ENCODE measurements at regions not wholly inside any gene's neighbourhood (a gene's known extent, or its start where the extent isn't known, plus 50 kb on each side); places are given as distances from the start of the nearest gene placed in this dataset.

DNA sequence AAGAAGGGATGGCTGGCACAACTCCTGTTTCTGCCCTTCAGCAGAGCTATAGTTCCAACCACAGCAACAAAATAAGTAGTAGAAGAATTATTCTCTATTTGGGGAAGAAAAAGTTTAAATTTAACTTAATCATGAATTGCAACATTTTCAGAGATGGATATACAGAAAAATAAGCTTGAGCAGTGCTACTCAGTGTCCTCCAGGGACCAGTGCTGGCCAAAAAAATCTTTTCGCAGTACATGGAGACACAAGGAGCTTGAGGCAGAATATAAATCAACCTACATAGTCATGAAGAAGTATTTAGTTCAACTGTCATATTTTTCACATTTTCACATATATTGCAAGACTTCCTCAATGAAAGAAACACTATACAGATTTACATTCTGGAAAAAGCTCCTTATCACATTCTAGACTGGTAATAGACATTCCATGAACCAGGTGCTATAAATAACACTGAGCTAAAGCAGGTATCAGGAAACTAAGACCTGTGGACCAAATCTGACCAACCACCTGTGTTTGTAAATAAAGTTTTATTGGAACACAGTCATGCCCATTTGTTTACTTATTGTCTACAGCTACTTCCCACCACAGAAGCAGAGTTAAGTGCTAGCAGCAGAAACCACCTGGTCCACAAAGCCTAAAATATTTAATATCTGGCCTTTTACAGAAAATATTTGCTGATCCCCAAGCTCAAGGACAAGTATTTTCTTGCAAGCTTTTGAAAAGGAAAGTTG, 101.9 kb downstream of the RGS21 start:
- Mint-ChIP-seq H3K9me3 (no peaks in the 10 kb centered on the region), H3K36me3 (ENCODE audit: low read depth) (no peaks in the 10 kb centered on the region)

DNA sequence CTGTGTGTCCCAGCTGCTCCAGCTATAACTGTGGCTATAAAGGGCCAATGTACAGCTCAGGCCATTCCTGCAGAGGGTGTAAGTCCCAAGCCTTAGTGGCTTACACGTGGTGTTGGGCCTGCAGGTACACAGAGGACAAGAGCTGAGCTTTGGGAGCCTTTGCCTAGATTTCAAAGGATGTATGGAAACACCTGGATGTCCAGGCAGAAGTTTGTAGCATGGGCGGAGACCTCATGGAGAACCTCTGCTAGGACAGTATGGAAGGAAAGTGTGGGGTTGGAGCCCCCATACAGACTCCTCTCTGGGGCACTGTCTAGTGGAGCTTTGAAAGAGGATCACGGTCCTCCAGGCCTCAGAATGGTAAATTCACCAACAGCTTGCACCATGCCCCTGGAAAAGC, 113.9 kb downstream of the RGS21 start:
- DNase-seq (ENCODE audit: low read depth, low spot score) = no peak
- no peaks in the 10 kb centered on the region for H3K27me3 Mint-ChIP-seq (ENCODE audit: low read depth)
- TF ChIP-seq, protein P1, sequence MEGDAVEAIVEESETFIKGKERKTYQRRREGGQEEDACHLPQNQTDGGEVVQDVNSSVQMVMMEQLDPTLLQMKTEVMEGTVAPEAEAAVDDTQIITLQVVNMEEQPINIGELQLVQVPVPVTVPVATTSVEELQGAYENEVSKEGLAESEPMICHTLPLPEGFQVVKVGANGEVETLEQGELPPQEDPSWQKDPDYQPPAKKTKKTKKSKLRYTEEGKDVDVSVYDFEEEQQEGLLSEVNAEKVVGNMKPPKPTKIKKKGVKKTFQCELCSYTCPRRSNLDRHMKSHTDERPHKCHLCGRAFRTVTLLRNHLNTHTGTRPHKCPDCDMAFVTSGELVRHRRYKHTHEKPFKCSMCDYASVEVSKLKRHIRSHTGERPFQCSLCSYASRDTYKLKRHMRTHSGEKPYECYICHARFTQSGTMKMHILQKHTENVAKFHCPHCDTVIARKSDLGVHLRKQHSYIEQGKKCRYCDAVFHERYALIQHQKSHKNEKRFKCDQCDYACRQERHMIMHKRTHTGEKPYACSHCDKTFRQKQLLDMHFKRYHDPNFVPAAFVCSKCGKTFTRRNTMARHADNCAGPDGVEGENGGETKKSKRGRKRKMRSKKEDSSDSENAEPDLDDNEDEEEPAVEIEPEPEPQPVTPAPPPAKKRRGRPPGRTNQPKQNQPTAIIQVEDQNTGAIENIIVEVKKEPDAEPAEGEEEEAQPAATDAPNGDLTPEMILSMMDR (conservative IDR thresholded peaks at IDR 0.05) = no peak
- H3K9me3 Mint-ChIP-seq = peaks cover 20% of the 10 kb centered on the region
- H3K4me3 Mint-ChIP-seq = no peak overlapping the region
- peaks cover 3% of the 10 kb centered on the region for H3K36me3 Mint-ChIP-seq (ENCODE audit: low read depth)
- H3K4me1 Mint-ChIP-seq = peaks cover 3% of the 10 kb centered on the region
- no peak overlapping the region for H3K27ac Mint-ChIP-seq (ENCODE audit: unreplicated experiment)

More for the DNA sequence above, 101.9 kb downstream of the RGS21 start:
- no peak overlapping the region for H3K4me3 Mint-ChIP-seq
- H3K27ac Mint-ChIP-seq (ENCODE audit: unreplicated experiment) = no peak overlapping the region
- TF ChIP-seq, protein P1 (conservative IDR thresholded peaks at IDR 0.05) = no peak
- no peak for DNase-seq (ENCODE audit: low read depth, low spot score)
- no peaks in the 10 kb centered on the region for H3K27me3 Mint-ChIP-seq (ENCODE audit: low read depth)
- H3K4me1 Mint-ChIP-seq = no peaks in the 10 kb centered on the region

DNA sequence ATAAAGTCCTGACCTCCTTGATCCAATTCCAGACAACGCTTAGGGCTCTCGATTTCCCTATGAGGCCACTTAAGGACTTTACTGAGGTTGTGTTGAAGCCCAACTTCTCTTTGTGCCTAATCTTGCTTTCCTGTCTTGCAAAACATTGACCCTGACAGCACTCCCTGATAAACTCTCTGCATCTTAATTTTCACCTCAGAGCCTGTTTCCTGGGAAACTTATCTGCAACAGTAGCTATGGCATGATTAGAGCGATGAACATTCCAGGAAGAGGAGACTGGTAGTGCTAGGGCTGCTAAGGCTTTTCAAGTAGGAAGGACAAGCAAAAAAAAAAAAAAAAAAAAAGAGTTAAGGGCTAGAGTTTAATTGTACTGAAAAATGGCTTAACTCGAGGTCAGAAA, 118.9 kb downstream of the RGS21 start:
- no peak for DNase-seq (ENCODE audit: low read depth, low spot score)
- peaks cover 3% of the 10 kb centered on the region for H3K36me3 Mint-ChIP-seq (ENCODE audit: low read depth)
- TF ChIP-seq, protein P1 (conservative IDR thresholded peaks at IDR 0.05) = no peak
- H3K4me1 Mint-ChIP-seq = peaks cover 27% of the 10 kb centered on the region
- H3K9me3 Mint-ChIP-seq = peaks cover 15% of the 10 kb centered on the region
- peak overlapping the region; percentile 59 for H3K4me3 Mint-ChIP-seq
- H3K27ac Mint-ChIP-seq (ENCODE audit: unreplicated experiment) = peak overlapping the region; percentile 72
- H3K27me3 Mint-ChIP-seq (ENCODE audit: low read depth) = no peaks in the 10 kb centered on the region

DNA sequence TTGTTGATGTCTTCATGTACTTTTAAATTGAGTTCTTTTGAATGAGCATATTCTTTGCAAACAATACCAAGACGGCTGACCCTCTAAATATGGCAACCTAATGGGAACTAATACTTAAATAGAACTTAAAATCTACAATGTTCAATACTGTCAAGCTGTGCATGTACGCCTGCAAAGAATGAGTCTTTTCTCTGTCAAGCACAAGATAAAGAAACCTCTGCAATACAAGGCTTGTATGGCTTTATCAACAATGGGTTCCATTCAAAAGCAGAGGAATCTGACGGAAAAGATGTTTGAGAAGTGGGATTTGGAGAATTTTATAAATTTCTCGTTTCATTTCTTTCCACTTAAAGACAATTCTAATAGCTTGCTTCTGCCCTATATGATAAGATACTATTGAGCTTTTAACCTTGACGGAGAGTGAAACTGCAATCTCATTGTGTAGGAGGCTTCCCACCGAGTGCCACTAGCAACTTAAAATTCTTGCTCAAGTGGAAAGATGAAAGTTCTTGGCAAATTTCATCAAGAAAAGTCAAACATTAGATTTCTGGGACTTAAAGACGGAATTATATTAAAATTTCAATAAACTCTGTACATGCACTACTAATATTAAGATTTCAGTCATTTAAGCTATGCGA, 119.8 kb downstream of the RGS21 start:
- Mint-ChIP-seq H3K36me3 (ENCODE audit: low read depth) (peaks cover 3% of the 10 kb centered on the region), H3K27me3 (ENCODE audit: low read depth) (no peaks in the 10 kb centered on the region), H3K9me3 (peaks cover 14% of the 10 kb centered on the region), H3K4me3 (peak overlapping the region; percentile 24), H3K27ac (ENCODE audit: unreplicated experiment) (peak overlapping the region; percentile 90), H3K4me1 (peaks cover 27% of the 10 kb centered on the region)
- DNase-seq (ENCODE audit: low read depth, low spot score) = no peak
- TF ChIP-seq, protein P1 (conservative IDR thresholded peaks at IDR 0.05) = no peak

DNA sequence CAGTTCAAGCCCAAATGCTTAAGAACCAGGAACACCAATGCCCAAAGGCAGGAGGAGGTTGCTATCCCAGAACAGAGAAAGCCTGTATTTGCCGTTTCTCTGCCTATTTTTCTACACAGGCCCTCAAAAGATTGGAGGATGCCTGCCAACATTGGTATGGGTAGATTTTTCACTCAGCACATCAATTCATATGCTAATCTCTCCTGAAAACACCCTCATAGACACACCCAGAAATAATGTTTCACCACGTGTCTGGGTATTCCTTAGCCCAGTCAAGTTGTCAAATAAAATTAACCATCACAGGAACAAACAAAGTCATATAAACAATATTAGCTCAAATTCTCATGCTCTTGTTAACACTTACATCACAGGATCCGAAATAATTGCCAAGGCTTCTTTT, 121.9 kb downstream of the RGS21 start:
- TF ChIP-seq, protein P1 (conservative IDR thresholded peaks at IDR 0.05) = no peak

More for the DNA sequence above, 121.9 kb downstream of the RGS21 start:
- no peak overlapping the region for H3K27ac Mint-ChIP-seq (ENCODE audit: unreplicated experiment)
- no peak overlapping the region for H3K4me3 Mint-ChIP-seq
- peaks cover 7% of the 10 kb centered on the region for H3K9me3 Mint-ChIP-seq
- H3K27me3 Mint-ChIP-seq (ENCODE audit: low read depth) = no peaks in the 10 kb centered on the region
- DNase-seq (ENCODE audit: low read depth, low spot score) = no peak
- peaks cover 27% of the 10 kb centered on the region for H3K4me1 Mint-ChIP-seq
- peaks cover 3% of the 10 kb centered on the region for H3K36me3 Mint-ChIP-seq (ENCODE audit: low read depth)

All from neural crest cell (in vitro differentiated cells).